HG03521 (cell line): ENCODE measurements at regions not wholly inside any gene's neighbourhood (a gene's known extent, or its start where the extent isn't known, plus 50 kb on each side); places are given as distances from the start of the nearest gene placed in this dataset.
"Not testable (repeated sequence)": the region's sequence is repeated elsewhere in the genome, so short reads cannot be mapped to it uniquely, and the experiment has no call there.

Source experiments
- ATAC-seq: cut with Tn5 transposase; IDR thresholded peaks from one replicate; pipeline ENCODE4 v1.9.1; 2021; ENCODE audit warnings: mild to moderate bottlenecking, moderate library complexity; ENCODE audit not compliant: unreplicated experiment

- ATAC-seq, result no peak
These were observed 567.2 kb upstream of the NECTIN3 start for GRCh38 chr3:110504401-110504800.

- no peak for ATAC-seq
These were observed 566.7 kb upstream of the NECTIN3 start for GRCh38 chr3:110504901-110505300.

- no peak for ATAC-seq
These were observed 564.7 kb upstream of the NECTIN3 start for GRCh38 chr3:110506890-110507289.

GRCh38 chr3:110507570-110507969 lies 564.0 kb upstream of the NECTIN3 start:
- ATAC-seq, result not testable (repeated sequence)

- ATAC-seq, result no peak
These were observed 558.7 kb upstream of the NECTIN3 start for GRCh38 chr3:110512961-110513360.

- no peak for ATAC-seq
These were observed 553.6 kb upstream of the NECTIN3 start for GRCh38 chr3:110518031-110518430.

GRCh38 chr3:110519071-110519470 lies 552.5 kb upstream of the NECTIN3 start:
- ATAC-seq, result no peak

GRCh38 chr3:110521019-110521418 lies 550.6 kb upstream of the NECTIN3 start:
- ATAC-seq, result no peak

- ATAC-seq, result not testable (repeated sequence)
These were observed 546.0 kb upstream of the NECTIN3 start for GRCh38 chr3:110525558-110526064.

GRCh38 chr3:110526777-110527727 lies 544.6 kb upstream of the NECTIN3 start:
- no peak for ATAC-seq

- no peak for ATAC-seq
These were observed 543.1 kb upstream of the NECTIN3 start for GRCh38 chr3:110528305-110529121.

GRCh38 chr3:110530902-110531301 lies 540.7 kb upstream of the NECTIN3 start:
- no peak for ATAC-seq

- no peak for ATAC-seq
These were observed 538.5 kb upstream of the NECTIN3 start for GRCh38 chr3:110533089-110533488.

GRCh38 chr3:110542552-110543150 lies 529.0 kb upstream of the NECTIN3 start:
- ATAC-seq, result no peak

- ATAC-seq, result no peak
These were observed 526.9 kb upstream of the NECTIN3 start for GRCh38 chr3:110544730-110545129.

GRCh38 chr3:110550511-110550910 lies 521.1 kb upstream of the NECTIN3 start:
- no peak for ATAC-seq

GRCh38 chr3:110562621-110563020 lies 509.0 kb upstream of the NECTIN3 start:
- no peak for ATAC-seq

GRCh38 chr3:110564674-110565073 lies 506.9 kb upstream of the NECTIN3 start:
- ATAC-seq, result no peak

GRCh38 chr3:110567029-110567428 lies 504.6 kb upstream of the NECTIN3 start:
- ATAC-seq, result no peak

- ATAC-seq, result no peak
These were observed 503.4 kb upstream of the NECTIN3 start for GRCh38 chr3:110568246-110568645.

- no peak for ATAC-seq
These were observed 502.5 kb upstream of the NECTIN3 start for GRCh38 chr3:110569073-110569472.
